ENCODE measurements at regions not wholly inside any gene's neighbourhood (a gene's known extent, or its start where the extent isn't known, plus 50 kb on each side); places are given as distances from the start of the nearest gene placed in this dataset.
"Not testable (repeated sequence)": the region's sequence is repeated elsewhere in the genome, so short reads cannot be mapped to it uniquely, and the experiment has no call there.

GRCh38 chr18:70822691-70823090, 533.8 kb downstream of the SOCS6 start:
- no peaks in the 10 kb centered on the region for H3K9me3 ChIP-seq (ENCODE audit: insufficient read depth, low read length)
- no peaks in the 10 kb centered on the region for H3K27me3 ChIP-seq (ENCODE audit: insufficient read depth, insufficient read length)
- no peak overlapping the region for H3K4me3 ChIP-seq (ENCODE audit: insufficient read length, low read depth)
- H3K4me1 ChIP-seq (ENCODE audit: insufficient read depth, insufficient read length): no peaks in the 10 kb centered on the region
- DNase-seq (ENCODE audit: low read depth, low spot score): no peak
- no peaks in the 10 kb centered on the region for H3K36me3 ChIP-seq (ENCODE audit: insufficient read depth, insufficient read length, low read length)
- no peak overlapping the region for H3K9ac ChIP-seq (ENCODE audit: insufficient read length, low read depth)
- TF ChIP-seq SUZ12 (IDR thresholded peaks at IDR 0.05; ENCODE audit: extremely low read depth, insufficient read depth, insufficient read length) (no peak), ZNF274 (IDR thresholded peaks at IDR 0.05; ENCODE audit: low read depth, low read length) (no peak), YY1 (IDR thresholded peaks at IDR 0.05; ENCODE audit: insufficient read depth, insufficient read length) (no peak)

- no peaks in the 10 kb centered on the region for H3K27me3 ChIP-seq (ENCODE audit: insufficient read depth, insufficient read length)
- H3K36me3 ChIP-seq (ENCODE audit: insufficient read depth, insufficient read length, low read length): no peaks in the 10 kb centered on the region
- no peak for DNase-seq (ENCODE audit: low read depth, low spot score)
- H3K9me3 ChIP-seq (ENCODE audit: insufficient read depth, low read length): no peaks in the 10 kb centered on the region
- no peak overlapping the region for H3K9ac ChIP-seq (ENCODE audit: insufficient read length, low read depth)
- no peak overlapping the region for H3K4me3 ChIP-seq (ENCODE audit: insufficient read length, low read depth)
- TF ChIP-seq ZNF274 (IDR thresholded peaks at IDR 0.05; ENCODE audit: low read depth, low read length) (no peak), SUZ12 (IDR thresholded peaks at IDR 0.05; ENCODE audit: extremely low read depth, insufficient read depth, insufficient read length) (no peak), YY1 (IDR thresholded peaks at IDR 0.05; ENCODE audit: insufficient read depth, insufficient read length) (no peak)
- no peaks in the 10 kb centered on the region for H3K4me1 ChIP-seq (ENCODE audit: insufficient read depth, insufficient read length)
These were observed 533.3 kb downstream of the SOCS6 start for GRCh38 chr18:70822117-70822516.

- no peak overlapping the region for H3K4me3 ChIP-seq (ENCODE audit: insufficient read length, low read depth)
- H3K36me3 ChIP-seq (ENCODE audit: insufficient read depth, insufficient read length, low read length): no peaks in the 10 kb centered on the region
- no peaks in the 10 kb centered on the region for H3K9me3 ChIP-seq (ENCODE audit: insufficient read depth, low read length)
- H3K4me1 ChIP-seq (ENCODE audit: insufficient read depth, insufficient read length): no peaks in the 10 kb centered on the region
- H3K27me3 ChIP-seq (ENCODE audit: insufficient read depth, insufficient read length): no peaks in the 10 kb centered on the region
- H3K9ac ChIP-seq (ENCODE audit: insufficient read length, low read depth): no peak overlapping the region
- no peak for DNase-seq (ENCODE audit: low read depth, low spot score)
- no peak for TF ChIP-seq SUZ12 (IDR thresholded peaks at IDR 0.05; ENCODE audit: extremely low read depth, insufficient read depth, insufficient read length)
- TF ChIP-seq ZNF274 (IDR thresholded peaks at IDR 0.05; ENCODE audit: low read depth, low read length): no peak
- TF ChIP-seq YY1 (IDR thresholded peaks at IDR 0.05; ENCODE audit: insufficient read depth, insufficient read length): no peak
These were observed 519.7 kb downstream of the SOCS6 start for GRCh38 chr18:70808481-70809056.

- Histone ChIP-seq H3K9ac (ENCODE audit: insufficient read length, low read depth) (no peak overlapping the region), H3K36me3 (ENCODE audit: insufficient read depth, insufficient read length, low read length) (no peaks in the 10 kb centered on the region), H3K4me3 (ENCODE audit: insufficient read length, low read depth) (no peak overlapping the region), H3K4me1 (ENCODE audit: insufficient read depth, insufficient read length) (no peaks in the 10 kb centered on the region), H3K9me3 (ENCODE audit: insufficient read depth, low read length) (no peaks in the 10 kb centered on the region), H3K27me3 (ENCODE audit: insufficient read depth, insufficient read length) (no peaks in the 10 kb centered on the region)
- no peak for TF ChIP-seq SUZ12 (IDR thresholded peaks at IDR 0.05; ENCODE audit: extremely low read depth, insufficient read depth, insufficient read length)
- TF ChIP-seq ZNF274 (IDR thresholded peaks at IDR 0.05; ENCODE audit: low read depth, low read length): no peak
- peak; percentile 15 for DNase-seq (ENCODE audit: low read depth, low spot score)
These were observed 493.1 kb downstream of the SOCS6 start for GRCh38 chr18:70781860-70782453.

GRCh38 chr18:70766254-70766653, 477.4 kb downstream of the SOCS6 start:
- not testable (repeated sequence) for H3K4me3 ChIP-seq (ENCODE audit: insufficient read length, low read depth); H3K36me3 ChIP-seq (ENCODE audit: insufficient read depth, insufficient read length, low read length); H3K27me3 ChIP-seq (ENCODE audit: insufficient read depth, insufficient read length); H3K4me1 ChIP-seq (ENCODE audit: insufficient read depth, insufficient read length); DNase-seq (ENCODE audit: low read depth, low spot score); H3K9ac ChIP-seq (ENCODE audit: insufficient read length, low read depth); H3K9me3 ChIP-seq (ENCODE audit: insufficient read depth, low read length)

GRCh38 chr18:70762812-70763211, 474.0 kb downstream of the SOCS6 start:
- Histone ChIP-seq H3K4me3 (ENCODE audit: insufficient read length, low read depth) (no peak overlapping the region), H3K36me3 (ENCODE audit: insufficient read depth, insufficient read length, low read length) (no peaks in the 10 kb centered on the region), H3K27me3 (ENCODE audit: insufficient read depth, insufficient read length) (no peaks in the 10 kb centered on the region), H3K9me3 (ENCODE audit: insufficient read depth, low read length) (no peaks in the 10 kb centered on the region), H3K4me1 (ENCODE audit: insufficient read depth, insufficient read length) (no peaks in the 10 kb centered on the region), H3K9ac (ENCODE audit: insufficient read length, low read depth) (no peak overlapping the region)
- DNase-seq (ENCODE audit: low read depth, low spot score): no peak
- TF ChIP-seq ZNF274 (IDR thresholded peaks at IDR 0.05; ENCODE audit: low read depth, low read length) (no peak), YY1 (IDR thresholded peaks at IDR 0.05; ENCODE audit: insufficient read depth, insufficient read length) (no peak), SUZ12 (IDR thresholded peaks at IDR 0.05; ENCODE audit: extremely low read depth, insufficient read depth, insufficient read length) (no peak)

GRCh38 chr18:70758780-70759179, 469.9 kb downstream of the SOCS6 start:
- DNase-seq (ENCODE audit: low read depth, low spot score): no peak
- Histone ChIP-seq H3K9ac (ENCODE audit: insufficient read length, low read depth) (no peak overlapping the region), H3K36me3 (ENCODE audit: insufficient read depth, insufficient read length, low read length) (no peaks in the 10 kb centered on the region), H3K9me3 (ENCODE audit: insufficient read depth, low read length) (no peaks in the 10 kb centered on the region), H3K27me3 (ENCODE audit: insufficient read depth, insufficient read length) (no peaks in the 10 kb centered on the region), H3K4me3 (ENCODE audit: insufficient read length, low read depth) (no peak overlapping the region), H3K4me1 (ENCODE audit: insufficient read depth, insufficient read length) (no peaks in the 10 kb centered on the region)
- TF ChIP-seq ZNF274 (IDR thresholded peaks at IDR 0.05; ENCODE audit: low read depth, low read length) (no peak), SUZ12 (IDR thresholded peaks at IDR 0.05; ENCODE audit: extremely low read depth, insufficient read depth, insufficient read length) (no peak), YY1 (IDR thresholded peaks at IDR 0.05; ENCODE audit: insufficient read depth, insufficient read length) (no peak)
